H9 (cell line): ENCODE measurements at regions not wholly inside any gene's neighbourhood (a gene's known extent, or its start where the extent isn't known, plus 50 kb on each side); places are given as distances from the start of the nearest gene placed in this dataset.

Experiments used
- DNase-seq: peaks from one replicate; pipeline ENCODE4 v3.0.0-alpha.2; 2017
- H2AFZ ChIP-seq: one replicate; pipeline ENCODE4 v1.6.1; 2013; ENCODE audit warnings: mild to moderate bottlenecking, low read length, control low read depth, moderate library complexity
- H2AK5ac ChIP-seq: 2 replicates; pipeline ENCODE4 v1.6.1; 2013; ENCODE audit warnings: low read length, control low read depth, mixed read lengths; ENCODE audit not compliant: insufficient read length
- H2BK120ac ChIP-seq: one replicate; pipeline ENCODE4 v1.6.1; 2013; ENCODE audit warnings: low read depth, mild to moderate bottlenecking, low read length, control low read depth, inconsistent platforms; ENCODE audit not compliant: poor library complexity, severe bottlenecking
- H2BK12ac ChIP-seq: 2 replicates; pipeline ENCODE4 v1.6.1; 2013; ENCODE audit warnings: low read length, control low read depth, mixed read lengths, low read depth; ENCODE audit not compliant: insufficient read length
- H2BK15ac ChIP-seq: 2 replicates; pipeline ENCODE4 v1.6.1; 2013; ENCODE audit warnings: low read depth, low read length, control low read depth
- H2BK20ac ChIP-seq: one replicate; pipeline ENCODE4 v1.6.1; 2013; ENCODE audit warnings: low read depth, mild to moderate bottlenecking, low read length, control low read depth, inconsistent platforms; ENCODE audit not compliant: poor library complexity, severe bottlenecking
- H2BK5ac ChIP-seq: 2 replicates; pipeline ENCODE4 v1.6.1; 2013; ENCODE audit warnings: low read length, control low read depth, mixed read lengths; ENCODE audit not compliant: insufficient read length
- H3K14ac ChIP-seq: 2 replicates; pipeline ENCODE4 v1.6.1; 2013; ENCODE audit warnings: low read length, control low read depth; ENCODE audit not compliant: insufficient read depth
- H3K18ac ChIP-seq: 2 replicates; pipeline ENCODE4 v1.6.1; 2013; ENCODE audit warnings: low read depth, mild to moderate bottlenecking, mixed read lengths, low read length, control low read depth; ENCODE audit not compliant: insufficient read length
- H3K23ac ChIP-seq: 2 replicates; pipeline ENCODE4 v1.6.1; 2013; ENCODE audit warnings: low read length, control low read depth, mixed read lengths, low read depth; ENCODE audit not compliant: insufficient read length
- H3K23me2 ChIP-seq: 2 replicates; pipeline ENCODE4 v1.6.1; 2013; ENCODE audit warnings: low read depth, mild to moderate bottlenecking, mixed read lengths, low read length, control low read depth; ENCODE audit not compliant: insufficient read length, poor library complexity, severe bottlenecking
- H3K27ac ChIP-seq: 2 replicates; pipeline ENCODE4 v1.5.1; 2013; ENCODE audit warnings: low read length, control low read depth, mixed read lengths, low read depth; ENCODE audit not compliant: insufficient read length
- H3K27me3 ChIP-seq: 2 replicates; pipeline ENCODE4 v1.6.1; 2013; ENCODE audit warnings: low read length, control low read depth, inconsistent platforms; ENCODE audit not compliant: insufficient read depth
- H3K4ac ChIP-seq: 2 replicates; pipeline ENCODE4 v1.6.1; 2013; ENCODE audit warnings: low read depth, mild to moderate bottlenecking, control low read depth, inconsistent platforms, low read length, moderate library complexity
- H3K4me1 ChIP-seq: 2 replicates; pipeline ENCODE4 v1.6.1; 2013; ENCODE audit warnings: low read length, control low read depth, inconsistent platforms; ENCODE audit not compliant: insufficient read depth
- H3K4me2 ChIP-seq: 2 replicates; pipeline ENCODE4 v1.6.1; 2013; ENCODE audit warnings: low read length, control low read depth, mixed read lengths; ENCODE audit not compliant: insufficient read length, insufficient read depth
- H3K56ac ChIP-seq: 2 replicates; pipeline ENCODE4 v1.6.1; 2013; ENCODE audit warnings: low read depth, mild to moderate bottlenecking, mixed read lengths, low read length, control low read depth; ENCODE audit not compliant: insufficient read length
- H3K79me1 ChIP-seq: 2 replicates; pipeline ENCODE4 v1.6.1; 2013; ENCODE audit warnings: low read depth, mild to moderate bottlenecking, moderate library complexity, low read length, control low read depth, inconsistent platforms; ENCODE audit not compliant: insufficient read depth, poor library complexity, severe bottlenecking
- H3K79me2 ChIP-seq: 2 replicates; pipeline ENCODE4 v1.6.1; 2013; ENCODE audit warnings: low read length, control low read depth, inconsistent platforms; ENCODE audit not compliant: insufficient read depth
- H3K9ac ChIP-seq: 2 replicates; pipeline ENCODE4 v1.6.1; 2013; ENCODE audit warnings: low read length, control low read depth, mixed read lengths; ENCODE audit not compliant: insufficient read length; ENCODE audit errors: extremely low read depth
- H3K9me3 ChIP-seq: one replicate; pipeline ENCODE4 v1.6.1; 2013; ENCODE audit warnings: low read depth, low read length, inconsistent platforms; ENCODE audit not compliant: control insufficient read depth
- H3T11ph ChIP-seq: one replicate; pipeline ENCODE4 v1.6.1; 2013; ENCODE audit warnings: mild to moderate bottlenecking, low read length, control low read depth, inconsistent platforms
- H4K20me1 ChIP-seq: one replicate; pipeline ENCODE4 v1.6.1; 2013; ENCODE audit not compliant: control insufficient read depth, insufficient read length, insufficient read depth
- H4K5ac ChIP-seq: 2 replicates; pipeline ENCODE4 v1.6.1; 2013; ENCODE audit warnings: low read depth, mild to moderate bottlenecking, mixed read lengths, low read length, control low read depth; ENCODE audit not compliant: insufficient read length
- H4K8ac ChIP-seq: replicated peaks from 2 replicates; pipeline ENCODE4 v1.6.1; 2013; ENCODE audit warnings: low read length, control low read depth, mixed read lengths, low read depth; ENCODE audit not compliant: insufficient read length
- H4K91ac ChIP-seq: 2 replicates; pipeline ENCODE4 v1.6.1; 2013; ENCODE audit warnings: low read depth, mild to moderate bottlenecking, moderate library complexity, mixed read lengths, low read length, control low read depth; ENCODE audit not compliant: insufficient read length
- H3K27ac Mint-ChIP-seq, 3 experiments: 2 replicates in 2 of 3; 3 replicates in 1 of 3; pipeline ENCODE4 v1.8.0; 2020 to 2021; ENCODE audit warnings: mixed read lengths in 3 of 3, mild to moderate bottlenecking in 1 of 3, moderate library complexity in 1 of 3
- H3K27me3 Mint-ChIP-seq: 2 replicates; pipeline ENCODE4 v1.8.0; 2021; ENCODE audit warnings: low read depth, mild to moderate bottlenecking, moderate library complexity, mixed read lengths
- H3K36me3 Mint-ChIP-seq, 3 experiments: 2 replicates in 2 of 3; 3 replicates in 1 of 3; pipeline ENCODE4 v1.8.0; 2020 to 2021; ENCODE audit warnings: low read depth in 3 of 3, mixed read lengths in 3 of 3; ENCODE audit not compliant: insufficient read depth in 1 of 3
- H3K4me1 Mint-ChIP-seq, 2 experiments: 2 replicates each; pipeline ENCODE4 v1.8.0; 2020; ENCODE audit warnings: mixed read lengths in 2 of 2
- H3K4me3 Mint-ChIP-seq, 2 experiments: 2 replicates in 1 of 2; 3 replicates in 1 of 2; pipeline ENCODE4 v1.8.0; 2020 to 2021; ENCODE audit warnings: mild to moderate bottlenecking in 2 of 2, mixed read lengths in 2 of 2, moderate library complexity in 1 of 2
- H3K9me3 Mint-ChIP-seq, 2 experiments: 2 replicates in 1 of 2; 3 replicates in 1 of 2; pipeline ENCODE4 v1.8.0; 2020; ENCODE audit warnings: mild to moderate bottlenecking in 2 of 2, mixed read lengths in 2 of 2, moderate library complexity in 1 of 2
- CTCF ChIP-seq: fragments of 200-600 bp; sonication (generic); conservative IDR thresholded peaks from 3 replicates; pipeline ENCODE4 v1.8.0; 2021; ENCODE audit warnings: antibody characterized with exemption, mild to moderate bottlenecking
- WGBS: extraction: QIAGEN DNeasy Blood & Tissue Kit; methylation state at CpG from one replicate; pipeline ENCODE4 v1.1.7; 2013; ENCODE audit warnings: missing lambda C conversion rate, low lambda C conversion rate, mixed read lengths; ENCODE audit not compliant: insufficient read length; ENCODE audit errors: extremely low coverage; 5-methylcytosine and 5-hydroxymethylcytosine counted together

GRCh38 chrX:96361844-96362243 lies 322.8 kb upstream of the DIAPH2 start:
- H3K27ac Mint-ChIP-seq: no peak overlapping the region
- WGBS: no CpG with 5 or more reads among the region's 3 CpGs

More at GRCh38 chrX:96361844-96362243, 322.8 kb upstream of the DIAPH2 start:
- H3K4ac ChIP-seq: no peak overlapping the region
- no peak for DNase-seq
- H3K56ac ChIP-seq: no peak overlapping the region
- no peaks in the 10 kb centered on the region for H3K9me3 ChIP-seq
- H4K8ac ChIP-seq: no peak overlapping the region
- no peak overlapping the region for H2AK5ac ChIP-seq
- no peaks in the 10 kb centered on the region for H3K4me1 ChIP-seq
- H2BK15ac ChIP-seq: no peak overlapping the region
- no peaks in the 10 kb centered on the region for H3K27me3 ChIP-seq
- TF ChIP-seq CTCF: no peak
- H4K91ac ChIP-seq: no peak overlapping the region
- no peak overlapping the region for H3K4me2 ChIP-seq
- no peaks in the 10 kb centered on the region for H3K23me2 ChIP-seq
- Mint-ChIP-seq H3K4me3 (no peak overlapping the region), H3K27me3 (no peaks in the 10 kb centered on the region), H3K36me3 (no peaks in the 10 kb centered on the region; a peak in 1 of 7 replicates), H3K9me3 (no peaks in the 10 kb centered on the region; a peak in 1 of 5 replicates), H3K4me1 (no peaks in the 10 kb centered on the region)
- no peak overlapping the region for H2BK12ac ChIP-seq
- H3K18ac ChIP-seq: no peak overlapping the region
- H4K20me1 ChIP-seq: no peaks in the 10 kb centered on the region
- no peak overlapping the region for H3T11ph ChIP-seq
- H2BK20ac ChIP-seq: no peak overlapping the region
- no peak overlapping the region for H3K14ac ChIP-seq
- H4K5ac ChIP-seq: no peak overlapping the region
- H3K79me1 ChIP-seq: no peaks in the 10 kb centered on the region
- no peaks in the 10 kb centered on the region for H3K79me2 ChIP-seq
- H3K27ac ChIP-seq: no peak overlapping the region
- H2AFZ ChIP-seq: no peak overlapping the region
- no peak overlapping the region for H2BK120ac ChIP-seq
- no peak overlapping the region for H2BK5ac ChIP-seq
- H3K23ac ChIP-seq: no peak overlapping the region
- H3K9ac ChIP-seq: no peak overlapping the region
